PC-9 (cell line): ENCODE measurements at regions not wholly inside any gene's neighbourhood (a gene's known extent, or its start where the extent isn't known, plus 50 kb on each side); places are given as distances from the start of the nearest gene placed in this dataset.

Experiments used
- CTCF ChIP-seq: fragments of 200-600 bp; sonication (generic); conservative IDR thresholded peaks from 2 replicates; pipeline ENCODE4 v1.6.1; 2017; ENCODE audit warnings: mixed run types, antibody characterized with exemption, mild to moderate bottlenecking, moderate library complexity
- EZH2 ChIP-seq: fragments of 200-600 bp; sonication (generic); IDR thresholded peaks from 2 replicates; pipeline ENCODE4 v1.8.0; 2017; ENCODE audit warnings: antibody characterized with exemption, low read depth

GRCh38 chr3:82891028-82891427 lies 1129.6 kb upstream of the GBE1 start:
- TF ChIP-seq CTCF (no peak), EZH2 (no peak)
